ENCODE measurements at regions not wholly inside any gene's neighbourhood (a gene's known extent, or its start where the extent isn't known, plus 50 kb on each side); places are given as distances from the start of the nearest gene placed in this dataset.

DNA sequence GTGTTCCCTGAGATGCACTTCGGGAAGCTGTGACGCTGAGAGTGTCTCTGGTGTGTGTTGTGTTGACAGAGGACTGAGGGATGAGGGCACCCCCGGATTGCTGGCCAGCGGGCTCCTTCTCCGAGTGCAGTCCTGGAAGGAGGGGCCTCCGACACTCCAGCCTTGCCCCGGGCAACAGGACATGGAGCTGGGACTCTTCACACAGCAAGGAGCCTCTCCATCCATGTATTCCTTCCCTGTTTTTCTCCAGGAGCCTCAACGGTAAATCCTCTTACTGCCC is 61.3 kb downstream of the SOX1 start:
- TF ChIP-seq, protein P1, sequence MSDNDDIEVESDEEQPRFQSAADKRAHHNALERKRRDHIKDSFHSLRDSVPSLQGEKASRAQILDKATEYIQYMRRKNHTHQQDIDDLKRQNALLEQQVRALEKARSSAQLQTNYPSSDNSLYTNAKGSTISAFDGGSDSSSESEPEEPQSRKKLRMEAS (IDR thresholded peaks at IDR 0.05; ENCODE audit: insufficient read depth, insufficient read length) = no peak
- no peak for TF ChIP-seq POLR2AphosphoS5 (IDR thresholded peaks at IDR 0.05; ENCODE audit: insufficient read depth, low read depth, low read length)

DNA sequence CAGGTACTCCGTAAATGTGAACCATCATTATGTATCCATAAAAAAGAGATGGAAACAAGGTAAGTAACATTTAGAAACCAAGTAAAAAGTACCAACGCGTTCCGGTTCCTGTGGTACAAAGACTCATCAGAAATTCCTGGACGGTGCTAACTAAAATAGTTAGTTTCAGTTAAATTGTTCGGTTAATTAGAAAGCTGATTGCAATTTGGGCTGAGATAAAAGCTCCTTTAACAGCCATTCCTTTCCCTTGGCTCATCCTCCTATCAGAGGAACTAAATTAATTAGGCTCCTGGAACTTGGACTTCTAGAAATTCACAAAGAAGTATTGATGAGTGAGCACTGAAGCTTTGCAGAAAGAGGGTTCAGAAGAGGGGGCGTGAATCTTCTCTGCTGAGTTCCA is 63.5 kb downstream of the SOX1 start:
- no peak overlapping the region for H3K4me3 ChIP-seq (replicated peaks in 1 of 3; ENCODE audit: insufficient read depth in 1 of 3, low read depth in 1 of 3, low read length in 3 of 3)
- no peaks in the 10 kb centered on the region for H3K36me3 ChIP-seq (ENCODE audit: control insufficient read depth in 2 of 2, extremely low read depth in 1 of 2, insufficient read depth in 2 of 2, low read length in 2 of 2)
- H3K4me1 ChIP-seq (ENCODE audit: control insufficient read depth, extremely low read depth, insufficient read depth, low read length) = no peaks in the 10 kb centered on the region
- H3K9me1 ChIP-seq (replicated peaks; ENCODE audit: control insufficient read depth, extremely low read depth, insufficient read depth, low read length) = no peaks in the 10 kb centered on the region
- FAIRE-seq (no peak), DNase-seq (ENCODE audit: low read depth, low spot score) (no peak)
- no peak for TF ChIP-seq POLR2A (IDR thresholded peaks at IDR 0.05; ENCODE audit: low read depth, low read length)
- no peak for TF ChIP-seq GATA2 (IDR thresholded peaks at IDR 0.05; ENCODE audit: insufficient read depth, insufficient read length, low read depth, low read length)
- TF ChIP-seq POLR2AphosphoS5 (IDR thresholded peaks at IDR 0.05; ENCODE audit: insufficient read depth, low read depth, low read length) = no peak
- no peak for TF ChIP-seq MYC (IDR thresholded peaks at IDR 0.05; ENCODE audit: low read depth, low read length)
- no peak for TF ChIP-seq EZH2 (IDR thresholded peaks at IDR 0.05; ENCODE audit: borderline replicate concordance, low read depth, low read length, severe bottlenecking)
- no peak for TF ChIP-seq FOS (IDR thresholded peaks at IDR 0.05; ENCODE audit: borderline replicate concordance, insufficient read depth, low read length)
- no peak for TF ChIP-seq CTCF (IDR thresholded peaks at IDR 0.05; ENCODE audit: extremely low read depth in 1 of 2, insufficient read depth in 1 of 2, low read depth in 1 of 2, low read length in 2 of 2)
- TF ChIP-seq, protein P1 (IDR thresholded peaks at IDR 0.05; ENCODE audit: insufficient read depth, insufficient read length) = no peak
- TF ChIP-seq JUN (IDR thresholded peaks at IDR 0.05; ENCODE audit: borderline replicate concordance, insufficient read depth, insufficient read length, low read depth) = no peak
- H4K20me1 ChIP-seq (replicated peaks; ENCODE audit: control insufficient read depth, extremely low read depth, insufficient read depth, low read length) = no peaks in the 10 kb centered on the region
- no peak overlapping the region for H2AFZ ChIP-seq (ENCODE audit: low read depth, low read length)
- no peak overlapping the region for H3K9ac ChIP-seq (replicated peaks; ENCODE audit: extremely low read depth, insufficient read depth, low read length)
- intact Hi-C loops (cut with micrococcal nuclease) = no loop called here
- no TSS peak for BruUV-seq (replicated peaks)
- CTCF ChIA-PET = no interaction called here
- no peaks in the 10 kb centered on the region for H3K9me3 ChIP-seq (replicated peaks; ENCODE audit: control insufficient read depth, insufficient read depth, low read length)
- no peaks in the 10 kb centered on the region for H3K79me2 ChIP-seq (ENCODE audit: control insufficient read depth, insufficient read depth, low read length)
- H3K27ac ChIP-seq (ENCODE audit: insufficient read depth, low read depth, low read length) = no peak overlapping the region
- no peak overlapping the region for H3K4me2 ChIP-seq (ENCODE audit: insufficient read depth, low read length)
- dilution Hi-C loops (cut with MboI; ENCODE audit: extremely low pct_ligation_motif_present, low sequenced_read_pairs) = no loop called here
- POLR2A ChIA-PET = no interaction called here
- no peaks in the 10 kb centered on the region for H3K27me3 ChIP-seq (ENCODE audit: control insufficient read depth in 2 of 2, insufficient read depth in 2 of 2, low read length in 2 of 2)

More for the DNA sequence above, 61.3 kb downstream of the SOX1 start:
- no TSS peak for BruUV-seq (replicated peaks)
- dilution Hi-C loops (cut with MboI; ENCODE audit: extremely low pct_ligation_motif_present, low sequenced_read_pairs) (no loop called here), intact Hi-C loops (cut with micrococcal nuclease) (no loop called here)
- Histone ChIP-seq H3K4me1 (ENCODE audit: control insufficient read depth, extremely low read depth, insufficient read depth, low read length) (no peaks in the 10 kb centered on the region), H3K4me3 (replicated peaks in 1 of 3; ENCODE audit: insufficient read depth in 1 of 3, low read depth in 1 of 3, low read length in 3 of 3) (no peak overlapping the region), H2AFZ (ENCODE audit: low read depth, low read length) (no peak overlapping the region), H3K9me1 (replicated peaks; ENCODE audit: control insufficient read depth, extremely low read depth, insufficient read depth, low read length) (no peaks in the 10 kb centered on the region), H3K9me3 (replicated peaks; ENCODE audit: control insufficient read depth, insufficient read depth, low read length) (no peaks in the 10 kb centered on the region), H3K4me2 (ENCODE audit: insufficient read depth, low read length) (no peak overlapping the region), H3K79me2 (ENCODE audit: control insufficient read depth, insufficient read depth, low read length) (no peaks in the 10 kb centered on the region), H3K27me3 (ENCODE audit: control insufficient read depth in 2 of 2, insufficient read depth in 2 of 2, low read length in 2 of 2) (no peaks in the 10 kb centered on the region), H3K36me3 (ENCODE audit: control insufficient read depth in 2 of 2, extremely low read depth in 1 of 2, insufficient read depth in 2 of 2, low read length in 2 of 2) (no peaks in the 10 kb centered on the region), H3K9ac (replicated peaks; ENCODE audit: extremely low read depth, insufficient read depth, low read length) (no peak overlapping the region), H3K27ac (ENCODE audit: insufficient read depth, low read depth, low read length) (no peak overlapping the region), H4K20me1 (replicated peaks; ENCODE audit: control insufficient read depth, extremely low read depth, insufficient read depth, low read length) (no peaks in the 10 kb centered on the region)
- FAIRE-seq = no peak
- DNase-seq (ENCODE audit: low read depth, low spot score) = no peak
- ChIA-PET CTCF (no interaction called here), POLR2A (no interaction called here)
